Loucy (cell line): ENCODE measurements at regions not wholly inside any gene's neighbourhood (a gene's known extent, or its start where the extent isn't known, plus 50 kb on each side); places are given as distances from the start of the nearest gene placed in this dataset.

Experiments
- EZH2phosphoT487 ChIP-seq: fragments of 200-600 bp; IDR thresholded peaks from 2 replicates; pipeline ENCODE4 v1.6.1; 2018; ENCODE audit warnings: antibody characterized with exemption, mild to moderate bottlenecking, moderate library complexity, borderline replicate concordance
- TF ChIP-seq, protein P1 (sequence below): fragments of 200-600 bp; sonication (generic); conservative IDR thresholded peaks from 2 replicates; pipeline ENCODE4 v1.5.1; 2014; ENCODE audit warnings: mild to moderate bottlenecking, antibody characterized with exemption, low read length

DNA sequence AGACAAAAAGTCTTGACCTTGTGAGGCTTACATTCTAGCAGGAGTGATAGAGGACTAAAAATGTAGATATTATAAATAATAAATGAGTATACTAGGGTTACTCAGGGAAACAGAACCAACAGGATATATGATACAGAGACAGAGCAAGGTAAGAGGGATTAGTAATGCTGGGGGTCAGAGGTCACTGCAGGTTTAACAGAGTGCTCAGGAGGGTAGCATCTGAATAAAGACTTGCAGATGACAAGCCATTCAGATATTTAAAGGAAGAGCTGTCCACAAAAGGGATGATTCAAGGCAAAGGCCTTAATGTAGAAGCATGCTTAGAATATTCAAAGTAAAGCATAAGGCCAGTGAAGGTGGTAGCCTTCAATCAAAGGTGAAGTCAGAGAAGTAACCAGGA, 65.6 kb upstream of the SEMA6A start:
- TF ChIP-seq, protein P1, sequence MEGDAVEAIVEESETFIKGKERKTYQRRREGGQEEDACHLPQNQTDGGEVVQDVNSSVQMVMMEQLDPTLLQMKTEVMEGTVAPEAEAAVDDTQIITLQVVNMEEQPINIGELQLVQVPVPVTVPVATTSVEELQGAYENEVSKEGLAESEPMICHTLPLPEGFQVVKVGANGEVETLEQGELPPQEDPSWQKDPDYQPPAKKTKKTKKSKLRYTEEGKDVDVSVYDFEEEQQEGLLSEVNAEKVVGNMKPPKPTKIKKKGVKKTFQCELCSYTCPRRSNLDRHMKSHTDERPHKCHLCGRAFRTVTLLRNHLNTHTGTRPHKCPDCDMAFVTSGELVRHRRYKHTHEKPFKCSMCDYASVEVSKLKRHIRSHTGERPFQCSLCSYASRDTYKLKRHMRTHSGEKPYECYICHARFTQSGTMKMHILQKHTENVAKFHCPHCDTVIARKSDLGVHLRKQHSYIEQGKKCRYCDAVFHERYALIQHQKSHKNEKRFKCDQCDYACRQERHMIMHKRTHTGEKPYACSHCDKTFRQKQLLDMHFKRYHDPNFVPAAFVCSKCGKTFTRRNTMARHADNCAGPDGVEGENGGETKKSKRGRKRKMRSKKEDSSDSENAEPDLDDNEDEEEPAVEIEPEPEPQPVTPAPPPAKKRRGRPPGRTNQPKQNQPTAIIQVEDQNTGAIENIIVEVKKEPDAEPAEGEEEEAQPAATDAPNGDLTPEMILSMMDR, result no peak
- no peak for TF ChIP-seq EZH2phosphoT487
